ENCODE measurements at regions not wholly inside any gene's neighbourhood (a gene's known extent, or its start where the extent isn't known, plus 50 kb on each side); places are given as distances from the start of the nearest gene placed in this dataset.

DNA sequence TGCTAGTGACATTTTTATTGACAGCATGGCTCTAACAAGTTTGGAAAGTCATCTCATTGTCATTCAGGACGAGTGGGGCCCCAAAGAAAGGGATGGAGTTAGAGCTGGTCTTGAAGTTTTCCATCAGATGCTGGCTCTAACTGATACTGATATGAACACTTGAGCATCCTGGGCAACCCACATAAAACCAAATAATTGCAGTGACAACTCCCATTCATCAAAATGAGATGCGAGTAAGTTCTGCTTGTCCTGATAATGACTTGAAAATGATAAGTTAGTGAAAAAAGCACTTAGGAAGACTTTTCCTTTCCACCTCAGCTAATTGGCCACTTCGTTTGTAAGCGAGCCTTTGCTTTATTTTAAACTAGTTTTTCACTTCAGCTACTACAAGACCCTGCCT lies 147.6 kb downstream of the SP3 start:
- no peak for FAIRE-seq
- H4K5ac ChIP-seq (ENCODE audit: insufficient read length, low read depth, low read length) = no peak overlapping the region

More for the DNA sequence above, 147.6 kb downstream of the SP3 start:
- TF ChIP-seq FOSL1 (IDR thresholded peaks at IDR 0.05; ENCODE audit: insufficient read depth, low read depth, low read length) (no peak), SRF (IDR thresholded peaks at IDR 0.05; ENCODE audit: low read depth, low read length) (no peak)
- no peaks in the 10 kb centered on the region for H3K36me3 ChIP-seq (ENCODE audit: control insufficient read depth in 2 of 4, insufficient read depth in 4 of 4, low read length in 3 of 4)
- H3K9me3 ChIP-seq (ENCODE audit: insufficient read depth in 2 of 2, low read depth in 1 of 2, low read length in 1 of 2) = no peaks in the 10 kb centered on the region
- no peak overlapping the region for H2BK15ac ChIP-seq (ENCODE audit: low read length)
- H3K4ac ChIP-seq (replicated peaks; ENCODE audit: insufficient read length, low read depth, low read length) = no peak overlapping the region
- H2AFZ ChIP-seq (ENCODE audit: low read length) = no peak overlapping the region
- H2BK120ac ChIP-seq (replicated peaks; ENCODE audit: low read depth, low read length) = no peak overlapping the region
- no peak overlapping the region for H2BK20ac ChIP-seq (ENCODE audit: low read length)
- H3K27ac ChIP-seq (ENCODE audit: low read depth, low read length) = no peak overlapping the region
- H3K23ac ChIP-seq (ENCODE audit: insufficient read length) = no peak overlapping the region
- H3K18ac ChIP-seq (ENCODE audit: extremely low read depth, low read length) = no peak overlapping the region
- H3K4me3 ChIP-seq (ENCODE audit: extremely low read depth in 1 of 4, insufficient read depth in 2 of 4, low read depth in 3 of 4, low read length in 4 of 4) = no peak overlapping the region
- no peak overlapping the region for H3K14ac ChIP-seq (ENCODE audit: insufficient read length)
- no peak overlapping the region for H3K4me2 ChIP-seq (ENCODE audit: insufficient read depth in 1 of 2, low read depth in 2 of 2, low read length in 2 of 2)
- no peak overlapping the region for H4K91ac ChIP-seq (replicated peaks; ENCODE audit: insufficient read length, low read length)
- no peak overlapping the region for H3K9ac ChIP-seq (replicated peaks in 1 of 4; ENCODE audit: extremely low read depth in 1 of 4, low read depth in 3 of 4, low read length in 3 of 4)
- no peaks in the 10 kb centered on the region for H3K27me3 ChIP-seq (replicated peaks in 1 of 4; ENCODE audit: control insufficient read depth in 3 of 4, extremely low read depth in 1 of 4, insufficient read depth in 3 of 4, low read length in 3 of 4)
- H3K4me1 ChIP-seq (replicated peaks in 1 of 4; ENCODE audit: control insufficient read depth in 3 of 4, insufficient read depth in 4 of 4, low read length in 3 of 4) = no peaks in the 10 kb centered on the region
- H3K79me2 ChIP-seq (ENCODE audit: control insufficient read depth in 1 of 2, insufficient read depth in 2 of 2, low read length in 2 of 2) = no peaks in the 10 kb centered on the region
- no peak overlapping the region for H4K8ac ChIP-seq (ENCODE audit: extremely low read depth, insufficient read depth, low read length)
- no peak for DNase-seq (ENCODE audit: low read depth in 1 of 2, low spot score in 2 of 2)
- no peak overlapping the region for H2BK12ac ChIP-seq (ENCODE audit: low read depth, low read length)
- H2BK5ac ChIP-seq (ENCODE audit: low read depth, low read length) = no peak overlapping the region
- H3K56ac ChIP-seq (replicated peaks; ENCODE audit: insufficient read length, low read depth, low read length) = no peak overlapping the region
- ChIA-PET CTCF (ENCODE audit: partially characterized antibody) (interaction anchor here (1.5 kb wide), 1 partner anchor 15 kb away, joined by 3 read pairs; no protein-coding TSS in a partner anchor), POLR2A (ENCODE audit: partially characterized antibody) (interaction anchor here (0.6 kb wide), 1 partner anchor 9 kb away, joined by 4 read pairs; no protein-coding TSS in a partner anchor)
- no peaks in the 10 kb centered on the region for H3K79me1 ChIP-seq (ENCODE audit: low read depth, low read length)
- no peak overlapping the region for H2AK5ac ChIP-seq (ENCODE audit: low read depth, low read length)
- H3K23me2 ChIP-seq (ENCODE audit: low read depth, low read length) = no peaks in the 10 kb centered on the region
- H4K20me1 ChIP-seq (replicated peaks in 1 of 2; ENCODE audit: control insufficient read depth in 1 of 2, insufficient read depth in 2 of 2, low read length in 2 of 2) = no peaks in the 10 kb centered on the region
- 80% methylated on average over 4 of the region's 4 CpGs; no CpG with 5 or more reads in 1 of the 2 experiments for WGBS, 2 experiments (ENCODE audit: extremely low coverage in 1 of 2, insufficient coverage in 1 of 2, insufficient read length in 1 of 2, insufficient replicate concordance in 2 of 2, low coverage in 1 of 2, low lambda C conversion rate in 2 of 2, missing lambda C conversion rate in 1 of 2)
